ENCODE measurements at regions not wholly inside any gene's neighbourhood (a gene's known extent, or its start where the extent isn't known, plus 50 kb on each side); places are given as distances from the start of the nearest gene placed in this dataset.

GRCh38 chr2:122384768-122385333, 629.4 kb downstream of the TSN start:
- Histone ChIP-seq H3K4me2 (ENCODE audit: low read length) (no peak overlapping the region), H3K36me3 (replicated peaks; ENCODE audit: low read depth, low read length) (peaks cover 10% of the 10 kb centered on the region), H3K4me3 (ENCODE audit: low read length) (no peak overlapping the region), H3K27ac (ENCODE audit: low read length) (no peak overlapping the region), H4K20me1 (ENCODE audit: insufficient read depth, low read length) (no peaks in the 10 kb centered on the region), H2AFZ (ENCODE audit: low read depth, low read length) (no peak overlapping the region), H3K9ac (ENCODE audit: low read length) (no peak overlapping the region), H3K79me2 (ENCODE audit: low read length) (no peaks in the 10 kb centered on the region), H3K27me3 (ENCODE audit: low read depth, low read length) (no peaks in the 10 kb centered on the region), H3K4me1 (ENCODE audit: low read length) (no peaks in the 10 kb centered on the region), H3K9me3 (ENCODE audit: insufficient read depth, low read length) (peaks cover 17% of the 10 kb centered on the region; the same call in 1 of the 2 replicates)
- TF ChIP-seq, protein P1, sequence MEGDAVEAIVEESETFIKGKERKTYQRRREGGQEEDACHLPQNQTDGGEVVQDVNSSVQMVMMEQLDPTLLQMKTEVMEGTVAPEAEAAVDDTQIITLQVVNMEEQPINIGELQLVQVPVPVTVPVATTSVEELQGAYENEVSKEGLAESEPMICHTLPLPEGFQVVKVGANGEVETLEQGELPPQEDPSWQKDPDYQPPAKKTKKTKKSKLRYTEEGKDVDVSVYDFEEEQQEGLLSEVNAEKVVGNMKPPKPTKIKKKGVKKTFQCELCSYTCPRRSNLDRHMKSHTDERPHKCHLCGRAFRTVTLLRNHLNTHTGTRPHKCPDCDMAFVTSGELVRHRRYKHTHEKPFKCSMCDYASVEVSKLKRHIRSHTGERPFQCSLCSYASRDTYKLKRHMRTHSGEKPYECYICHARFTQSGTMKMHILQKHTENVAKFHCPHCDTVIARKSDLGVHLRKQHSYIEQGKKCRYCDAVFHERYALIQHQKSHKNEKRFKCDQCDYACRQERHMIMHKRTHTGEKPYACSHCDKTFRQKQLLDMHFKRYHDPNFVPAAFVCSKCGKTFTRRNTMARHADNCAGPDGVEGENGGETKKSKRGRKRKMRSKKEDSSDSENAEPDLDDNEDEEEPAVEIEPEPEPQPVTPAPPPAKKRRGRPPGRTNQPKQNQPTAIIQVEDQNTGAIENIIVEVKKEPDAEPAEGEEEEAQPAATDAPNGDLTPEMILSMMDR (IDR thresholded peaks at IDR 0.05; ENCODE audit: low read depth, low read length): no peak
- no peak for TF ChIP-seq EZH2phosphoT487 (IDR thresholded peaks at IDR 0.05; ENCODE audit: low read depth)

GRCh38 chr2:122388208-122388607, 632.8 kb downstream of the TSN start:
- Histone ChIP-seq H3K9me3 (ENCODE audit: insufficient read depth, low read length) (peaks cover 17% of the 10 kb centered on the region; the same call in 1 of the 2 replicates), H3K4me3 (ENCODE audit: low read length) (no peak overlapping the region), H2AFZ (ENCODE audit: low read depth, low read length) (no peak overlapping the region), H3K36me3 (replicated peaks; ENCODE audit: low read depth, low read length) (peaks cover 10% of the 10 kb centered on the region), H3K4me2 (ENCODE audit: low read length) (no peak overlapping the region), H3K27me3 (ENCODE audit: low read depth, low read length) (no peaks in the 10 kb centered on the region), H3K79me2 (ENCODE audit: low read length) (no peaks in the 10 kb centered on the region), H3K9ac (ENCODE audit: low read length) (no peak overlapping the region), H4K20me1 (ENCODE audit: insufficient read depth, low read length) (no peaks in the 10 kb centered on the region), H3K27ac (ENCODE audit: low read length) (no peak overlapping the region), H3K4me1 (ENCODE audit: low read length) (no peaks in the 10 kb centered on the region)
- TF ChIP-seq, protein P1 (IDR thresholded peaks at IDR 0.05; ENCODE audit: low read depth, low read length): no peak
- no peak for TF ChIP-seq EZH2phosphoT487 (IDR thresholded peaks at IDR 0.05; ENCODE audit: low read depth)

- Histone ChIP-seq H3K79me2 (ENCODE audit: low read length) (no peaks in the 10 kb centered on the region), H3K9me3 (ENCODE audit: insufficient read depth, low read length) (peaks cover 17% of the 10 kb centered on the region; the same call in 1 of the 2 replicates), H3K36me3 (replicated peaks; ENCODE audit: low read depth, low read length) (peaks cover 10% of the 10 kb centered on the region), H3K4me2 (ENCODE audit: low read length) (no peak overlapping the region), H3K4me3 (ENCODE audit: low read length) (no peak overlapping the region), H3K4me1 (ENCODE audit: low read length) (no peaks in the 10 kb centered on the region), H3K27me3 (ENCODE audit: low read depth, low read length) (no peaks in the 10 kb centered on the region), H3K27ac (ENCODE audit: low read length) (no peak overlapping the region), H2AFZ (ENCODE audit: low read depth, low read length) (no peak overlapping the region), H3K9ac (ENCODE audit: low read length) (no peak overlapping the region), H4K20me1 (ENCODE audit: insufficient read depth, low read length) (no peaks in the 10 kb centered on the region)
- TF ChIP-seq, protein P1 (IDR thresholded peaks at IDR 0.05; ENCODE audit: low read depth, low read length): no peak
- TF ChIP-seq EZH2phosphoT487 (IDR thresholded peaks at IDR 0.05; ENCODE audit: low read depth): no peak
These were observed 634.2 kb downstream of the TSN start for GRCh38 chr2:122389694-122390093.

- Histone ChIP-seq H3K79me2 (ENCODE audit: low read length) (no peaks in the 10 kb centered on the region), H3K27me3 (ENCODE audit: low read depth, low read length) (no peaks in the 10 kb centered on the region), H3K4me1 (ENCODE audit: low read length) (no peaks in the 10 kb centered on the region), H3K27ac (ENCODE audit: low read length) (no peak overlapping the region), H3K9me3 (ENCODE audit: insufficient read depth, low read length) (peaks cover 17% of the 10 kb centered on the region; the same call in 1 of the 2 replicates), H3K4me3 (ENCODE audit: low read length) (no peak overlapping the region), H3K9ac (ENCODE audit: low read length) (no peak overlapping the region), H2AFZ (ENCODE audit: low read depth, low read length) (no peak overlapping the region), H3K36me3 (replicated peaks; ENCODE audit: low read depth, low read length) (peaks cover 10% of the 10 kb centered on the region), H3K4me2 (ENCODE audit: low read length) (no peak overlapping the region), H4K20me1 (ENCODE audit: insufficient read depth, low read length) (no peaks in the 10 kb centered on the region)
- TF ChIP-seq, protein P1 (IDR thresholded peaks at IDR 0.05; ENCODE audit: low read depth, low read length): no peak
- TF ChIP-seq EZH2phosphoT487 (IDR thresholded peaks at IDR 0.05; ENCODE audit: low read depth): no peak
These were observed 635.0 kb downstream of the TSN start for GRCh38 chr2:122390406-122390805.

All from OCI-LY3 (cell line).